ENCODE measurements at regions not wholly inside any gene's neighbourhood (a gene's known extent, or its start where the extent isn't known, plus 50 kb on each side); places are given as distances from the start of the nearest gene placed in this dataset.

DNA sequence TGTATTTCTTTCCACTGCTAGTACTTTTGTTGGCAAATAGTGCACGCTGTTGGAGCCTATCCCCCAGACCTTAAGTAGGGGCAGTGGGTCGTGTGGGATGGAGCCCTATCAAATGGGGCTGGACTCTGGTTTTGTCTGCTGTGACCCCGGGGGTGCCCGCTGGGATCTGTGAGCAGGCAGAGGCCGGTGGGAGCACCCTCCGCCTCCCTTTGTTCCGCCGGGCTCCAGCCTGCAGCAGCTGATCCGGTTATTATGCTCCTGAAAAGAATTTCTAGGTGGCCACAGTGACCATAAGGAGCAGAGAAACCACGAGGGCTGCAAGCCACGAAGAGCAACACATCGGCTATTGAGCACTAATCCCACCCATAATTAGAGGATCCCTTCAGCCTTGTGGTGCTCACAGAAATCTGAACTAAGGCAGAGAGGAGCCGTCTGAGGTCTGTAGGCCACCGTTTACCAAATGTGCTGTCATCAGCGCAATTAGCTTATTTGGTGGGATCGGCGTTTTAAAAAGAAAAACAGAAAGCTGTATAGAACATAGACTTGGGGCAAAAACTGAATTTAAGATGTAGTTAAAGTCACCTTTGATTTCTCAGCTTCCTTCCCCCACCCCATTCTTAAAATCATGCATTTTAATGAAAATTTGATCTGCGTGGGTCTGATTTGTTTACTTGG is 598.3 kb upstream of the JAG1 start:
- H3K36me3 ChIP-seq (replicated peaks; ENCODE audit: insufficient read depth, low read length), result no peaks in the 10 kb centered on the region
- no peak overlapping the region for H3K27ac ChIP-seq (ENCODE audit: low read length)
- no peaks in the 10 kb centered on the region for H3K27me3 ChIP-seq (replicated peaks; ENCODE audit: insufficient read depth, low read length)
- H3K4me1 ChIP-seq (ENCODE audit: low read length), result no peaks in the 10 kb centered on the region
- H3K4me2 ChIP-seq (ENCODE audit: low read depth, low read length), result no peak overlapping the region
- H3F3A ChIP-seq (ENCODE audit: insufficient read depth, low read length), result no peaks in the 10 kb centered on the region
- no peak overlapping the region for H3K9ac ChIP-seq (ENCODE audit: low read length)
- H3K79me2 ChIP-seq (ENCODE audit: low read length), result no peaks in the 10 kb centered on the region
- H3K9me2 ChIP-seq (replicated peaks; ENCODE audit: insufficient read depth, low read length), result no peaks in the 10 kb centered on the region
- no peak overlapping the region for H3K4me3 ChIP-seq (ENCODE audit: low read length)
- TF ChIP-seq, protein P1, sequence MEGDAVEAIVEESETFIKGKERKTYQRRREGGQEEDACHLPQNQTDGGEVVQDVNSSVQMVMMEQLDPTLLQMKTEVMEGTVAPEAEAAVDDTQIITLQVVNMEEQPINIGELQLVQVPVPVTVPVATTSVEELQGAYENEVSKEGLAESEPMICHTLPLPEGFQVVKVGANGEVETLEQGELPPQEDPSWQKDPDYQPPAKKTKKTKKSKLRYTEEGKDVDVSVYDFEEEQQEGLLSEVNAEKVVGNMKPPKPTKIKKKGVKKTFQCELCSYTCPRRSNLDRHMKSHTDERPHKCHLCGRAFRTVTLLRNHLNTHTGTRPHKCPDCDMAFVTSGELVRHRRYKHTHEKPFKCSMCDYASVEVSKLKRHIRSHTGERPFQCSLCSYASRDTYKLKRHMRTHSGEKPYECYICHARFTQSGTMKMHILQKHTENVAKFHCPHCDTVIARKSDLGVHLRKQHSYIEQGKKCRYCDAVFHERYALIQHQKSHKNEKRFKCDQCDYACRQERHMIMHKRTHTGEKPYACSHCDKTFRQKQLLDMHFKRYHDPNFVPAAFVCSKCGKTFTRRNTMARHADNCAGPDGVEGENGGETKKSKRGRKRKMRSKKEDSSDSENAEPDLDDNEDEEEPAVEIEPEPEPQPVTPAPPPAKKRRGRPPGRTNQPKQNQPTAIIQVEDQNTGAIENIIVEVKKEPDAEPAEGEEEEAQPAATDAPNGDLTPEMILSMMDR (IDR thresholded peaks at IDR 0.05; ENCODE audit: low read length), result no peak
- TF ChIP-seq EZH2phosphoT487 (IDR thresholded peaks at IDR 0.05; ENCODE audit: low read length), result no peak
- no peak for TF ChIP-seq EZH2 (optimal IDR thresholded peaks at IDR 0.05; ENCODE audit: low read depth, low read length)
- H4K20me1 ChIP-seq (ENCODE audit: insufficient read depth, low read length), result no peaks in the 10 kb centered on the region
- no peak for DNase-seq
- no peaks in the 10 kb centered on the region for H3K9me3 ChIP-seq (replicated peaks; ENCODE audit: insufficient read depth, low read length)
- no peak overlapping the region for H2AFZ ChIP-seq (ENCODE audit: low read length)

DNA sequence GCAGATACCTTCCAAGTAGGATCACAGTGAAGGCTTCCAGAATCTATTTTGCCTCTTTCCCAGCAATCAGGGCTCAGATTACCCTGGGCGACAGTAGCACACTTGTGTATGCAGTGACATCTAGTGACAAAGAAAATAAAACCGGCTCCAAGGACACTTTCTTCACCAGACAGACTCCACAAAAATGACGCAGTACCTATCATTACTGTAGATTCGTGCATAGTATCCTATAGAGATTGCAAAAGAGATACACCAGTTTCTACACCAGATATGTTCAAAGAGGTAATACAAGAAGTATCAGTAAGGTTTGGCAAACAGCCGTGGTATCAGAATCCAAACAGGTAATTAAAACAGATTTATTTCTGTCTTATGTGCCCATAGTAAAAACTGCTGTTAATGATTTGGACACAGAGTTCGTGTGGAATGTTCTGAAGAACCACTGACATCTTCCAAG is 600.4 kb upstream of the JAG1 start:
- Histone ChIP-seq H3K9ac (ENCODE audit: low read length) (no peak overlapping the region), H3K4me3 (ENCODE audit: low read length) (no peak overlapping the region), H3K36me3 (replicated peaks; ENCODE audit: insufficient read depth, low read length) (no peaks in the 10 kb centered on the region), H3K4me2 (ENCODE audit: low read depth, low read length) (no peak overlapping the region), H3K4me1 (ENCODE audit: low read length) (no peaks in the 10 kb centered on the region), H3K9me2 (replicated peaks; ENCODE audit: insufficient read depth, low read length) (no peaks in the 10 kb centered on the region), H4K20me1 (ENCODE audit: insufficient read depth, low read length) (no peaks in the 10 kb centered on the region), H3K9me3 (replicated peaks; ENCODE audit: insufficient read depth, low read length) (no peaks in the 10 kb centered on the region), H3K79me2 (ENCODE audit: low read length) (no peaks in the 10 kb centered on the region), H3K27me3 (replicated peaks; ENCODE audit: insufficient read depth, low read length) (no peaks in the 10 kb centered on the region), H2AFZ (ENCODE audit: low read length) (no peak overlapping the region), H3K27ac (ENCODE audit: low read length) (no peak overlapping the region), H3F3A (ENCODE audit: insufficient read depth, low read length) (no peaks in the 10 kb centered on the region)
- DNase-seq, result peak; percentile 30
- TF ChIP-seq EZH2phosphoT487 (IDR thresholded peaks at IDR 0.05; ENCODE audit: low read length) (no peak), EZH2 (optimal IDR thresholded peaks at IDR 0.05; ENCODE audit: low read depth, low read length) (no peak)
- TF ChIP-seq, protein P1 (IDR thresholded peaks at IDR 0.05; ENCODE audit: low read length), result peak; percentile 48

GRCh38 chr20:11275740-11276139 is 601.9 kb upstream of the JAG1 start:
- Histone ChIP-seq H3F3A (ENCODE audit: insufficient read depth, low read length) (no peaks in the 10 kb centered on the region), H4K20me1 (ENCODE audit: insufficient read depth, low read length) (no peaks in the 10 kb centered on the region), H3K4me2 (ENCODE audit: low read depth, low read length) (no peak overlapping the region), H3K9me2 (replicated peaks; ENCODE audit: insufficient read depth, low read length) (no peaks in the 10 kb centered on the region), H3K4me3 (ENCODE audit: low read length) (no peak overlapping the region), H2AFZ (ENCODE audit: low read length) (no peak overlapping the region), H3K27ac (ENCODE audit: low read length) (no peak overlapping the region), H3K4me1 (ENCODE audit: low read length) (no peaks in the 10 kb centered on the region), H3K9me3 (replicated peaks; ENCODE audit: insufficient read depth, low read length) (no peaks in the 10 kb centered on the region), H3K36me3 (replicated peaks; ENCODE audit: insufficient read depth, low read length) (no peaks in the 10 kb centered on the region), H3K27me3 (replicated peaks; ENCODE audit: insufficient read depth, low read length) (no peaks in the 10 kb centered on the region), H3K79me2 (ENCODE audit: low read length) (no peaks in the 10 kb centered on the region), H3K9ac (ENCODE audit: low read length) (no peak overlapping the region)
- TF ChIP-seq EZH2phosphoT487 (IDR thresholded peaks at IDR 0.05; ENCODE audit: low read length), result no peak
- TF ChIP-seq EZH2 (optimal IDR thresholded peaks at IDR 0.05; ENCODE audit: low read depth, low read length), result no peak
- TF ChIP-seq, protein P1 (IDR thresholded peaks at IDR 0.05; ENCODE audit: low read length), result no peak
- no peak for DNase-seq
